Mucosa of rectum (tissue), 2 donors: ENCODE measurements at regions not wholly inside any gene's neighbourhood (a gene's known extent, or its start where the extent isn't known, plus 50 kb on each side); places are given as distances from the start of the nearest gene placed in this dataset.

ENCODE experiments used
- H3K27ac ChIP-seq, 2 donors: one replicate each; pipeline ENCODE4 v1.7.0; 2013; ENCODE audit warnings: inconsistent platforms in 2 of 2, low read depth in 2 of 2, low read length in 2 of 2
- H3K27me3 ChIP-seq, 2 donors: one replicate each; pipeline ENCODE4 v1.7.0; 2013; ENCODE audit warnings: low read length in 2 of 2; ENCODE audit not compliant: control insufficient read depth in 2 of 2, insufficient read depth in 2 of 2
- H3K36me3 ChIP-seq, 2 donors: one replicate each; pipeline ENCODE4 v1.7.0; 2013; ENCODE audit warnings: low read length in 2 of 2; ENCODE audit not compliant: control insufficient read depth in 2 of 2, insufficient read depth in 2 of 2
- H3K4me1 ChIP-seq, 2 donors: one replicate each; pipeline ENCODE4 v1.7.0; 2013; ENCODE audit warnings: low read length in 2 of 2, mild to moderate bottlenecking in 1 of 2; ENCODE audit not compliant: control insufficient read depth in 2 of 2, insufficient read depth in 2 of 2
- H3K4me3 ChIP-seq, 2 donors: one replicate each; pipeline ENCODE4 v1.7.0; 2013; ENCODE audit warnings: low read length in 2 of 2
- H3K9ac ChIP-seq, 2 donors: one replicate each; pipeline ENCODE4 v1.7.0; 2013; ENCODE audit warnings: low read length in 2 of 2, low read depth in 1 of 2, mild to moderate bottlenecking in 1 of 2
- H3K9me3 ChIP-seq, 2 donors: one replicate each; pipeline ENCODE4 v1.7.0; 2013; ENCODE audit warnings: low read length in 2 of 2; ENCODE audit not compliant: control insufficient read depth in 2 of 2
- donor health status: healthy.
- donor health status: Normal muscosa, but diverticular disease.

DNA sequence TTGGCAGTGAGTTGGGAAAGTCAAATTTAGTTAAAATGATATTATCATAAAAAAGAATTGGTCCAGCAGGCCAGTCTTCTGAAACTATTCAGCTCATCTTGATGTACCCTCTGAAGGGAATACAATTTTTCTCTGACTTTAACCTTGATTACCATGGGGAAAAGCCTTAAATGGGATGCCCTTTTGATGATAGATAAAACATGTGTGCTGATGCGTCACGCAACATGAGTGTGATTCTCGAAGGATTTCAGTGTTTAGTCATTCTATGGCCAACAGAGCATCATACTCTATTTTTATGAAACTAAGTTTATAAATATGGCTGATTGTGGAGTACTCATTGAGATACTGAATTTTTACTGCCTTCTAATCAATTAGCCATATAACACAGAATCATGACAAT, 171.5 kb downstream of the ZNF281 start:
- no peaks in the 10 kb centered on the region for H3K9me3 ChIP-seq
- no peak overlapping the region for H3K9ac ChIP-seq
- peaks cover 4 to 7% of the 10 kb centered on the region in 2 donors for H3K4me1 ChIP-seq
- H3K4me3 ChIP-seq, result no peak overlapping the region
- no peak overlapping the region for H3K27ac ChIP-seq
- no peaks in the 10 kb centered on the region for H3K36me3 ChIP-seq
- H3K27me3 ChIP-seq, result peaks cover 0 to 3% of the 10 kb centered on the region in 2 donors

DNA sequence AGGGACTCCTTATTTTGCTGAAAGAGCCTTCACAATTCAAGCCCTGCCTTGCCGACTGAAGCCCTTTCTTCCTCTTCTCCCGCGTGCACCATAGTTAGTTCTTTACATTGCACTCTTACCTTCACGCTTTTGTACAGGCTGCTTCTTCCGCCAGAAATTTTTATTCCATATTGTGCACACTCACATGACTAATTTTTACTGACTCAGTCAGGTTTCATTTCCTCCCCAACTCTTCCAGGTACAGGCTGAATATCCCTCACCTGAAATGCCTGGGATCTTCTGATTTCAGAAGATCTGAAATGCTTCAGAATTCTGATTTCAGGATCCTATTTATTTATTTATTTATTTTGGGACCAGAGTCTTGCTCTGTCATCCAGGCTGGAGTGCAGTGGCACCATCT, 172.8 kb downstream of the ZNF281 start:
- no peak overlapping the region for H3K4me3 ChIP-seq
- no peaks in the 10 kb centered on the region for H3K9me3 ChIP-seq
- H3K27ac ChIP-seq, result no peak overlapping the region
- H3K36me3 ChIP-seq, result no peaks in the 10 kb centered on the region
- no peaks in the 10 kb centered on the region for H3K27me3 ChIP-seq
- H3K9ac ChIP-seq, result no peak overlapping the region
- peaks cover 0 to 2% of the 10 kb centered on the region in 2 donors for H3K4me1 ChIP-seq

DNA sequence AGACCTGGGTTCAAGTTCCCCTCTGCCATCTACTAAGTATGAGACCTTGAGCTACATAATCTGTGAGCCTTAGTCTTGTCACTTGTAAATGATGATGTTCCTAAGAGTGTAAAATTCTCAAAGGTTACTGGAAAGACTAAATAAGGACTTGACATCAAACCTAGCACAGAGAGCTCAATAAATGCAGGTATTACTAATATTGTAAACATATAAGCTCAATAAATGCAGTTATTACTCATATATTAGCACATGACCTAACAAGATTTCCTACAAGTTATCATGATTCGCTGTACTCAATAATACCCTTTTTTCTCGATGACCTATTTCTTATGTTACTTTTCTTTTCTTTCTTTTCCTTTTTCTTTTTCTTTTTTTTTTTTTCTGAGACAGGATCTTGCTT, 174.9 kb downstream of the ZNF281 start:
- Histone ChIP-seq H3K27me3 (no peaks in the 10 kb centered on the region), H3K27ac (no peak overlapping the region), H3K36me3 (no peaks in the 10 kb centered on the region), H3K4me1 (no peaks in the 10 kb centered on the region), H3K4me3 (no peak overlapping the region), H3K9me3 (no peaks in the 10 kb centered on the region), H3K9ac (no peak overlapping the region)

DNA sequence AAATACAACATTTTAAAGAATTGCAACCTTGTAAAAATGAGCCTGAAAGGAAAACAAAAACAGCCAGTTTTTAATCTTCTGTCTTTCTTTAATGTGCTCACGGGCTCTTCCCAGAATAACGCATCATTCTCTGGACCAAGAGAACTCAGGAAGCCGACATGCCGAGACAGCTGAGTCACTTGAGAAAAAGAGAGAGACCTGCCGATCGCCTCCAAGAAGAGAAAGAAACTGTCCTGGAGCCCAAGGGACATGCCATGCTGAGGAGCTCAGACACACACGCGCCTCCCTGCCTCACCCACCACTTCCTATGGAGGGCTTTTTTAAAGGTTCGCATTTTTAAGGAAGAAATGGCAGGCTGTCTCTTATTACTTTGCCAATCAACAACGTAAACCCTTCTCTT, 176.4 kb downstream of the ZNF281 start:
- H3K9ac ChIP-seq, result no peak overlapping the region
- H3K36me3 ChIP-seq, result no peaks in the 10 kb centered on the region
- no peaks in the 10 kb centered on the region for H3K27me3 ChIP-seq
- H3K9me3 ChIP-seq, result no peaks in the 10 kb centered on the region
- H3K4me3 ChIP-seq, result no peak overlapping the region
- H3K27ac ChIP-seq, result no peak overlapping the region
- H3K4me1 ChIP-seq, result no peaks in the 10 kb centered on the region

DNA sequence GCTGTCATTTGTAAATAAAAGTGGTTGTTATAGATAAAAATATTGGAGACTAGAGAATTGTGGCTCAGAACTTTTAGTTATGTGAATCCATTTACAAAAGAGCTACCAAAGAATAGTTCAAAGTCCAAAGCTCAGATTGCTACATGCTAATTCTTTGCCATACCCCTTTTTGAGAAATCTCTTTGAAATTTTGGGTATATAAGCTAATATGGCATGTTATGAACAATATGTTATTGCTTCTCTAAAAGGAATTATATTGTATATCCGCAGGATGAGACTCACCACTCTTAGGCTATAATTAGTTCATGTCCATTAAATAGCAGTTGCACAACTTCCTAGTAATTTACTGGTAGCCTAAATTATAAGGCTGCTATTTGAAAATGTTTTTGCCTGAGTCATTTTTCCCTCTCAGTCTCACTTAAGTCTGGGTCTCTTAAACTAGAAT, 178.0 kb downstream of the ZNF281 start:
- H3K4me1 ChIP-seq, result no peaks in the 10 kb centered on the region
- no peak overlapping the region for H3K27ac ChIP-seq
- H3K9ac ChIP-seq, result no peak overlapping the region
- no peaks in the 10 kb centered on the region for H3K9me3 ChIP-seq
- H3K36me3 ChIP-seq, result no peaks in the 10 kb centered on the region
- no peaks in the 10 kb centered on the region for H3K27me3 ChIP-seq
- H3K4me3 ChIP-seq, result no peak overlapping the region

DNA sequence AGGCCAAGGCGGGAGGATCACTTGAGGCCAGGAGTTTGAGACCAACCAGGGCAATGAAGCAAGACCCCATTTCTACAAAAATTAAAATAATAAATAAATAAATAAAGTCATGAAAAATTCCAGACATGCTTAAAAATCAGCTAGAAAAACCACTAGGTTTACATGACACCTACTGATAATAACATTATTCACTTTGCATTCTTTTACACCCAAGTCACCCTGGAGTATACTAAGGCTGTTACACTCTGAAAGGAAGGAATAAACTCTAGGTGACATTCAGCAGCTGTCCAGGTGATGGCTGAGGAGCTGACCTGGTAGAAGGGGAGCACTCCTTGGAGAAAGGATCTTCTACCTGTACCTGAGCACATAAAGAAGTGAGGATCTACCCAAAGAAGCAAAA, 179.2 kb downstream of the ZNF281 start:
- H3K27ac ChIP-seq, result no peak overlapping the region
- no peaks in the 10 kb centered on the region for H3K4me1 ChIP-seq
- no peak overlapping the region for H3K4me3 ChIP-seq
- no peaks in the 10 kb centered on the region for H3K27me3 ChIP-seq
- H3K9me3 ChIP-seq, result no peaks in the 10 kb centered on the region
- no peaks in the 10 kb centered on the region for H3K36me3 ChIP-seq
- no peak overlapping the region for H3K9ac ChIP-seq

DNA sequence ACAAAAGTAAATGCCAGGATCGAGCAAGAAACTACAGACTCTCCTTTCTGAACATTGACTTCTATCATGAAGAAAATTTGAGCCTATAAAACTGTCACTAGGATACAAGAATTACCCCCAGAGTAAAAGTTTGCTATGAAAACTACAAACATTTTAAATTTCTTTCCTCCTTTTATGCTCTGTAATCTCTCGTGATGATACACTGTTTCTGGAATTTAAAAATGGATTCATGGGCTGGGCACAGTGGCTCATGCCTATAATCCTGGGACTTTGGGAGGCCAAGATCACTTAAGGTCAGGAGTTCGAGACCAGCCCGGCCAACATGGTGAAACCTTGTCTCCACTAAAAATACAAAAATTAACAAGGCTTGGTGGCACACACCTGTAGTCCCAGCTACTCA, 181.3 kb downstream of the ZNF281 start:
- no peaks in the 10 kb centered on the region for H3K9me3 ChIP-seq
- H3K36me3 ChIP-seq, result no peaks in the 10 kb centered on the region
- H3K9ac ChIP-seq, result no peak overlapping the region
- no peaks in the 10 kb centered on the region for H3K27me3 ChIP-seq
- no peaks in the 10 kb centered on the region for H3K4me1 ChIP-seq
- H3K27ac ChIP-seq, result no peak overlapping the region
- no peak overlapping the region for H3K4me3 ChIP-seq

DNA sequence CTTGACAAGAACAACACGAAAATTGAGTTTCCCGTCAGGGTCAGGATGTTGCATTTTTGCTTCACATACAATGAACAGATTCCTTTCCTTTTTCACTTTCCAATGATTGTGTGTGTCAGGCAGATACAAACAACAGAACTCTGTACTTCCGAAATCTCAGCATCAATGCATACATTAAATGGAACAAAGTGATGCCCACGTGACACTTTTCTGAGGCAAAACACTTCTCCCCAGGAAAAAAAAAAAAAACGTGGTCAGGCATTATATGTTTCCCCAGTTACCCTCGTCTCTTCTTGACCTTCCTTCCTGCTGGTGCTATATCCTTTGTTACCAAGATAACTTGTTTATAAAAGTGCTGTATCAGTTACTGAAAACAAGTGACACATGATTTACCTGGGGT, 181.8 kb downstream of the ZNF281 start:
- Histone ChIP-seq H3K36me3 (no peaks in the 10 kb centered on the region), H3K27ac (no peak overlapping the region), H3K4me1 (no peaks in the 10 kb centered on the region), H3K4me3 (no peak overlapping the region), H3K27me3 (no peaks in the 10 kb centered on the region), H3K9ac (no peak overlapping the region), H3K9me3 (no peaks in the 10 kb centered on the region)
